Lung (tissue), 11 donors: ENCODE measurements at regions not wholly inside any gene's neighbourhood (a gene's known extent, or its start where the extent isn't known, plus 50 kb on each side); places are given as distances from the start of the nearest gene placed in this dataset.

Experiments
- ATAC-seq: fragments of 200-7000 bp; cut with Tn5 transposase; one replicate; pipeline ENCODE4 v1.9.1; 2020; ENCODE audit warnings: moderate number of reproducible peaks; ENCODE audit not compliant: insufficient read depth, low FRiP score
- DNase-seq, 3 donors: peaks; one replicate each; pipeline ENCODE4 v3.0.0-alpha.2; 2013 to 2017
- H3K27ac ChIP-seq, 2 donors: one replicate each; pipeline ENCODE4 v1.5.1; 2013; ENCODE audit warnings: mild to moderate bottlenecking in 2 of 2, moderate library complexity in 2 of 2, control low read depth in 1 of 2, inconsistent platforms in 1 of 2, low read depth in 1 of 2, low read length in 1 of 2
- H3K27me3 ChIP-seq, 3 donors: one replicate each; pipeline ENCODE4 v1.5.1; 2013; ENCODE audit warnings: low read length in 2 of 3; ENCODE audit not compliant: control insufficient read depth in 3 of 3, insufficient read depth in 3 of 3
- H3K36me3 ChIP-seq, 4 donors: one replicate each; pipeline ENCODE4 v1.5.1; 2013; ENCODE audit warnings: low read length in 4 of 4, mild to moderate bottlenecking in 1 of 4, moderate library complexity in 1 of 4; ENCODE audit not compliant: control insufficient read depth in 4 of 4, insufficient read depth in 4 of 4
- H3K4me1 ChIP-seq, 5 donors: one replicate each; pipeline ENCODE4 v1.5.1; 2013; ENCODE audit warnings: low read length in 5 of 5, mild to moderate bottlenecking in 2 of 5, moderate library complexity in 1 of 5; ENCODE audit not compliant: control insufficient read depth in 5 of 5, insufficient read depth in 5 of 5
- H3K4me3 ChIP-seq: one replicate; pipeline ENCODE4 v1.5.1; 2013; ENCODE audit warnings: mild to moderate bottlenecking, control low read depth, moderate library complexity
- H3K9ac ChIP-seq, 2 donors: one replicate each; pipeline ENCODE4 v1.5.1; 2013; ENCODE audit warnings: low read length in 2 of 2, control low read depth in 1 of 2; ENCODE audit not compliant: insufficient read depth in 1 of 2
- H3K9me3 ChIP-seq, 4 donors: one replicate each; pipeline ENCODE4 v1.5.1; 2013; ENCODE audit warnings: low read length in 3 of 4, mild to moderate bottlenecking in 1 of 4, moderate library complexity in 1 of 4; ENCODE audit not compliant: control insufficient read depth in 4 of 4, insufficient read depth in 3 of 4
- CTCF ChIP-seq: IDR thresholded peaks from 2 replicates; pipeline ENCODE4 v1.5.1; 2012; ENCODE audit warnings: mild to moderate bottlenecking; ENCODE audit errors: control extremely low read depth, extremely low read depth
- WGBS, 2 donors: extraction: QIAGEN DNeasy Blood & Tissue Kit; methylation state at CpG; one replicate each; pipeline ENCODE4 v1.1.7; 2013; 5-methylcytosine and 5-hydroxymethylcytosine counted together
- donor health status: control.
- donor health status: control.
- donor health status: Bipolar disorder and iron deficiency.
- donor health status: healthy.
- donor health status: DM: yes; HTN: yes; CAD: no.

- WGBS, 2 donors: 82 to 89% methylated on average over 3 of the region's 3 CpGs
- no peak for DNase-seq
- Histone ChIP-seq H3K36me3 (peaks cover 0 to 2% (median 0%) of the 10 kb centered on the region in 4 donors), H3K27me3 (no peaks in the 10 kb centered on the region), H3K27ac (no peak overlapping the region), H3K9ac (no peak overlapping the region), H3K4me3 (no peak overlapping the region), H3K4me1 (peaks cover 0 to 23% (median 5%) of the 10 kb centered on the region in 5 donors), H3K9me3 (peaks cover 0 to 6% (median 0%) of the 10 kb centered on the region in 4 donors)
- ATAC-seq: no peak
- no peak for TF ChIP-seq CTCF
Measured at GRCh38 chr18:6590326-6590725, 139.2 kb upstream of the ARHGAP28 start.

- 93 to 94% methylated on average over 4 of the region's 4 CpGs for WGBS, 2 donors
- TF ChIP-seq CTCF: no peak
Measured at GRCh38 chr18:6591491-6591890, 138.0 kb upstream of the ARHGAP28 start.

GRCh38 chr18:6592522-6592921, 137.0 kb upstream of the ARHGAP28 start:
- no peak for ATAC-seq
- no peak overlapping the region for H3K27ac ChIP-seq
- H3K4me3 ChIP-seq: no peak overlapping the region
- 83 to 90% methylated on average over 2 of the region's 2 CpGs for WGBS, 2 donors
- H3K36me3 ChIP-seq: no peaks in the 10 kb centered on the region
- H3K4me1 ChIP-seq: peaks cover 0 to 17% (median 5%) of the 10 kb centered on the region in 5 donors
- DNase-seq: no peak
- H3K27me3 ChIP-seq: no peaks in the 10 kb centered on the region
- peaks cover 0 to 4% (median 0%) of the 10 kb centered on the region in 4 donors for H3K9me3 ChIP-seq
- TF ChIP-seq CTCF: no peak
- no peak overlapping the region for H3K9ac ChIP-seq

More at GRCh38 chr18:6591491-6591890, 138.0 kb upstream of the ARHGAP28 start:
- peaks cover 0 to 23% (median 5%) of the 10 kb centered on the region in 5 donors for H3K4me1 ChIP-seq
- H3K9me3 ChIP-seq: peaks cover 0 to 6% (median 0%) of the 10 kb centered on the region in 4 donors
- H3K27ac ChIP-seq: no peak overlapping the region
- DNase-seq (no peak), ATAC-seq (no peak)
- no peak overlapping the region for H3K9ac ChIP-seq
- H3K4me3 ChIP-seq: no peak overlapping the region
- H3K27me3 ChIP-seq: no peaks in the 10 kb centered on the region
- no peaks in the 10 kb centered on the region for H3K36me3 ChIP-seq
